T47D (cell line): ENCODE measurements at regions not wholly inside any gene's neighbourhood (a gene's known extent, or its start where the extent isn't known, plus 50 kb on each side); places are given as distances from the start of the nearest gene placed in this dataset.

Experiments
- DNase-seq, 2 experiments: peaks; one replicate each; pipeline versions ENCODE4 v3.0.0 to v3.0.0-alpha.2; 2011 to 2012; ENCODE audit warnings: low read depth in 1 of 2, low spot score in 1 of 2
- JUND ChIP-seq: IDR thresholded peaks from 2 replicates; pipeline ENCODE4 v1.6.1; 2012; ENCODE audit warnings: low read depth
- in situ Hi-C: cut with HindIII; loops from 2 replicates; pipeline ENCODE4 v1.10.0; 2016; ENCODE audit warnings: low sequenced_read_pairs, low pct_unique_long_range_greater_than_20kb

- DNase-seq, result no peak
- in situ Hi-C loops, result no loop called here
- no peak for TF ChIP-seq JUND
Measured at GRCh38 chr12:58161773-58162172, 220.4 kb downstream of the ATP23 start.

- no peak for DNase-seq
- no peak for TF ChIP-seq JUND
- in situ Hi-C loops, result no loop called here
Measured at GRCh38 chr12:58163021-58163420, 221.7 kb downstream of the ATP23 start.

DNA sequence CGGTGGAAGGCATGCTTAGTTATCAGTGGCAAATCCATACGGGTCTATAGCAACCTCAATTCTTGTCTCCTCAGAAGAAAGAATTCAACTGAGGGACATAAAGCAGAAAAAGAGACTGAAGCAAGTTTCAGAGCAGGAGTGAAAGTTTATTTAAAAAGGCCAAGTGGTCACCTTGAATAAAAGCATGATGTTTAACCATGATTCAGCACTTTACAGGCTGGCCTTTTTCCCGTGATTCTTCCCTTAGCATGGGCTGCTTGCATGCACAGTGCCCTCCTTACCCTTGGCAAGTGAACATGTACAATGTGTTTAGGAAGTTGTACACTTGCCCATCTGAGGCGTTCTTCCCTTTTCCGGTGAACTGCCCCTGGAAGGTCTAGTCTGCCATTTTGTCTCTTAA lies 225.3 kb downstream of the ATP23 start:
- no peak for TF ChIP-seq JUND
- in situ Hi-C loops, result no loop called here
- no peak for DNase-seq

GRCh38 chr12:58167622-58168021 lies 226.3 kb downstream of the ATP23 start:
- in situ Hi-C loops, result no loop called here
- no peak for TF ChIP-seq JUND
- no peak for DNase-seq

GRCh38 chr12:58169826-58170225 lies 228.5 kb downstream of the ATP23 start:
- TF ChIP-seq JUND, result no peak
- in situ Hi-C loops, result no loop called here
- no peak for DNase-seq

DNA sequence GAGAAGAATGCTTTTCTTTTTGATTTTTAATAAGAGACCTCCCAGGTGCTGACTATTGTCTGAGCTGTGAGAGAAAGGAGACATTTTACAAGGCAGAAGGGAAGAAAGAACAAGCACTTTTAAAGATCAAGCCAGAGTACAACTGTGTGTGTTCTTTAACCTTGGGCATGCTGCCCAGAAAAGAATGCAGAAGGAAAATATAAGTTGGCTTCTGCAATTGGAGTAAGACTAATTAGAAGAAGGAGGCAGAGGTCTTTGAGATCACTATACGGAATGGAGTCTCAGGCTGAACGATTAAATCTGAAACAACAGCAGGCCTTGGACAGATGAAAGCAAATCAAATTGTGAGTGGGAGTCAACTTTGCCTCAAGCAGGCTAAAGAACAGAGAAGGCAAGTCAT lies 230.5 kb downstream of the ATP23 start:
- peak in 1 of 2 experiments; percentile 13 for DNase-seq
- in situ Hi-C loops, result no loop called here
- no peak for TF ChIP-seq JUND

- TF ChIP-seq JUND, result no peak
Measured at GRCh38 chr12:58172433-58173073, 231.2 kb downstream of the ATP23 start.

DNA sequence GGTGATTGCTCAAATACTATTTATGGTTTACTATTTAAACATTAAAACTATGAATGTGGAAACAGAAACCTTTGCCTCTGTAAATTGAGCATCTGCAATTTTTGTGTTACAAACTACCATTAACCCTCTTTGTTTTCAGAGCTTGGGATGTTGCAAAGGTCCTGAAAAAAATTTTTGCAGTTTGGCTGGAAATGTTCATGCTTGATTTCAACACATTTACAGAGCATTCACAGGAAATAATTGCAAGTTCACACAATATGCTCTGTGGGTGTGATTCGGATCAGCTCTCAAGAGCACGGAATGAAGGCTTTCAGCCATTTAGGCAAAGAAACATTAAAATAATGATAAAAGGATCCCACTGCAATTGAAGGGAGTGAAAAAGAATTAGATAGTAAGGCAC lies 232.9 kb downstream of the ATP23 start:
- no peak for DNase-seq
- in situ Hi-C loops, result no loop called here
- TF ChIP-seq JUND, result no peak

More at GRCh38 chr12:58172433-58173073, 231.2 kb downstream of the ATP23 start:
- DNase-seq, result no peak
- in situ Hi-C loops, result no loop called here

GRCh38 chr12:58176296-58176869 lies 235.0 kb downstream of the ATP23 start:
- in situ Hi-C loops, result no loop called here
- DNase-seq, result peak; percentile 38 to 81
- no peak for TF ChIP-seq JUND

DNA sequence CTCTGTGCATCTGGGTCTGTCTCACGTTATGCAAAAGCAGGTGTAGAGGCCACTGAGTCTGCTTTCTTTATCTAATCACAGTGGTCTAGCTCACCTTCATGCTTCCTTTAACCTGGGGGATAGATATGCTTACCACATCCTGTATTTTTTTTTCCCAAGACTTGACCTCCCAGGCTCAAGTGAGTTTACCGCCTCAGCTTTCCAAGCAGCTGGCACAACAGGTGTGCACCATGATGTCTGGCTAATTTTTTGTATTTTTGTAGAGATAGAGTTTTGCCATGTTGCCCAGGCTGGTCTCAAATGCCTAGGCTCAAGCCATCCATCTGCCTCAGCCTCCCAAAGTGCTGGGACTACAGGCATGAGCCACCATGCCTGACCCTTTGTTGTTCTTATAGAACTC lies 236.0 kb downstream of the ATP23 start:
- no peak for DNase-seq
- in situ Hi-C loops, result no loop called here
- no peak for TF ChIP-seq JUND

GRCh38 chr12:58184212-58184611 lies 242.8 kb downstream of the ATP23 start:
- in situ Hi-C loops, result no loop called here
- no peak for TF ChIP-seq JUND

GRCh38 chr12:58186401-58186800 lies 245.0 kb downstream of the ATP23 start:
- in situ Hi-C loops, result no loop called here
- no peak for DNase-seq
- TF ChIP-seq JUND, result no peak

More at GRCh38 chr12:58184212-58184611, 242.8 kb downstream of the ATP23 start:
- no peak for DNase-seq

GRCh38 chr12:58186914-58187313 lies 245.5 kb downstream of the ATP23 start:
- no peak for TF ChIP-seq JUND
- no peak for DNase-seq
- in situ Hi-C loops, result no loop called here

- in situ Hi-C loops, result no loop called here
- DNase-seq, result no peak
- TF ChIP-seq JUND, result no peak
Measured at GRCh38 chr12:58189030-58189429, 247.7 kb downstream of the ATP23 start.
